Naive thymus-derived CD4-positive, alpha-beta T cell (primary cell): ENCODE measurements at regions not wholly inside any gene's neighbourhood (a gene's known extent, or its start where the extent isn't known, plus 50 kb on each side); places are given as distances from the start of the nearest gene placed in this dataset.

Experiments
- ATAC-seq: fragments of 150-1000 bp; cut with Tn5 transposase; 2 replicates; pipeline ENCODE4 v1.10.0; 2021; ENCODE audit warnings: mild to moderate bottlenecking, moderate library complexity
- CTCF ChIA-PET: fragments of 350-600 bp; sonication (Branson Sonifier 250); formaldehyde crosslinking; loops from one replicate; lab custom pipeline; 2021; ENCODE audit warnings: antibody characterized with exemption; lab: Charles Lee
- POLR2A ChIA-PET: fragments of 350-600 bp; sonication (Branson Sonifier 250); formaldehyde crosslinking; loops from one replicate; lab custom pipeline; 2021; ENCODE audit warnings: antibody characterized with exemption, inconsistent platforms; lab: Charles Lee
- DNase-seq, 9 donors: peaks; one replicate each; pipeline versions ENCODE4 v3.0.0 to v3.0.0-alpha.2; 2020 to 2022; ENCODE audit warnings: mixed read lengths in 1 of 9
- H3K27ac ChIP-seq: one replicate; pipeline ENCODE4 v1.7.0; 2013; ENCODE audit warnings: mild to moderate bottlenecking, low read depth, low read length, moderate library complexity
- H3K27me3 ChIP-seq, 2 donors: one replicate each; pipeline ENCODE4 v1.7.0; 2013; ENCODE audit warnings: low read length in 2 of 2, mild to moderate bottlenecking in 2 of 2, moderate library complexity in 2 of 2; ENCODE audit not compliant: control insufficient read depth in 2 of 2, insufficient read depth in 2 of 2
- H3K36me3 ChIP-seq, 3 experiments: 1 replicate in 2 of 3; 2 replicates in 1 of 3; pipeline ENCODE4 v1.7.0; 2013; ENCODE audit warnings: low read length in 3 of 3, mild to moderate bottlenecking in 3 of 3, moderate library complexity in 1 of 3; ENCODE audit not compliant: insufficient read depth in 3 of 3, control insufficient read depth in 2 of 3
- H3K4me1 ChIP-seq, 2 donors: one replicate each; pipeline ENCODE4 v1.7.0; 2013; ENCODE audit warnings: low read length in 2 of 2, mild to moderate bottlenecking in 2 of 2, moderate library complexity in 1 of 2; ENCODE audit not compliant: control insufficient read depth in 2 of 2, insufficient read depth in 2 of 2
- H3K4me3 ChIP-seq: 2 replicates; pipeline ENCODE4 v1.7.0; 2013; ENCODE audit warnings: mild to moderate bottlenecking, low read length
- H3K9me3 ChIP-seq, 3 experiments: 1 replicate in 2 of 3; 2 replicates in 1 of 3; pipeline ENCODE4 v1.7.0; 2013; ENCODE audit warnings: low read length in 3 of 3; ENCODE audit not compliant: control insufficient read depth in 2 of 3
- H3K27ac Mint-ChIP-seq, 9 donors: one replicate each; pipeline ENCODE4 v1.8.0; 2020 to 2022; ENCODE audit warnings: mixed read lengths in 9 of 9, mild to moderate bottlenecking in 8 of 9, moderate library complexity in 5 of 9, inconsistent platforms in 2 of 9
- H3K27me3 Mint-ChIP-seq, 5 donors: one replicate each; pipeline ENCODE4 v1.8.0; 2021 to 2022; ENCODE audit warnings: mixed read lengths in 5 of 5, mild to moderate bottlenecking in 1 of 5
- H3K36me3 Mint-ChIP-seq, 5 donors: one replicate each; pipeline ENCODE4 v1.8.0; 2020 to 2022; ENCODE audit warnings: mixed read lengths in 5 of 5, mild to moderate bottlenecking in 3 of 5, inconsistent platforms in 1 of 5
- H3K4me1 Mint-ChIP-seq, 7 donors: one replicate each; pipeline ENCODE4 v1.8.0; 2020 to 2022; ENCODE audit warnings: mixed read lengths in 7 of 7, mild to moderate bottlenecking in 3 of 7, inconsistent platforms in 1 of 7
- H3K4me3 Mint-ChIP-seq, 10 donors: one replicate each; pipeline ENCODE4 v1.8.0; 2020 to 2022; ENCODE audit warnings: mild to moderate bottlenecking in 10 of 10, mixed read lengths in 10 of 10, moderate library complexity in 6 of 10, inconsistent platforms in 2 of 10
- H3K9me3 Mint-ChIP-seq, 11 donors: one replicate each; pipeline ENCODE4 v1.8.0; 2020 to 2022; ENCODE audit warnings: mixed read lengths in 11 of 11, mild to moderate bottlenecking in 4 of 11, inconsistent platforms in 1 of 11, moderate library complexity in 1 of 11
- intact Hi-C, 2 donors: fragments of 100-400 bp; cut with micrococcal nuclease; formaldehyde crosslinking; loops; one replicate each; pipeline ENCODE4 v1.15.1; 2023

- ChIA-PET CTCF (no interaction called here), POLR2A (interaction anchor here (0.6 kb wide), 1 partner anchor 1637 kb away, joined by 3 read pairs; no protein-coding TSS in a partner anchor)
- Histone ChIP-seq H3K27ac (no peak overlapping the region), H3K4me1 (no peaks in the 10 kb centered on the region), H3K27me3 (no peaks in the 10 kb centered on the region), H3K36me3 (no peaks in the 10 kb centered on the region), H3K4me3 (no peak overlapping the region), H3K9me3 (peaks cover 0 to 9% (median 0%) of the 10 kb centered on the region in 3 experiments)
- Mint-ChIP-seq H3K27ac (no peak overlapping the region), H3K36me3 (peaks cover 0 to 6% (median 0%) of the 10 kb centered on the region in 5 donors), H3K9me3 (peaks cover 0 to 32% (median 12%) of the 10 kb centered on the region in 11 donors), H3K4me1 (no peaks in the 10 kb centered on the region), H3K27me3 (peaks cover 0 to 23% (median 9%) of the 10 kb centered on the region in 5 donors), H3K4me3 (no peak overlapping the region)
- DNase-seq = no peak
- intact Hi-C loops = no loop called here
- ATAC-seq = no peak
Measured at GRCh38 chr1:112231331-112231730, 164.7 kb upstream of the CTTNBP2NL start.

GRCh38 chr1:112232848-112233247, 163.2 kb upstream of the CTTNBP2NL start:
- H3K4me1 ChIP-seq = no peaks in the 10 kb centered on the region
- Mint-ChIP-seq H3K9me3 (peaks cover 0 to 28% (median 13%) of the 10 kb centered on the region in 11 donors), H3K4me1 (no peaks in the 10 kb centered on the region), H3K36me3 (peaks cover 0 to 1% (median 0%) of the 10 kb centered on the region in 5 donors), H3K4me3 (no peak overlapping the region), H3K27ac (no peak overlapping the region), H3K27me3 (peaks cover 0 to 23% (median 13%) of the 10 kb centered on the region in 5 donors)
- CTCF ChIA-PET = no interaction called here
- no peaks in the 10 kb centered on the region for H3K36me3 ChIP-seq
- DNase-seq (no peak), ATAC-seq (no peak)
- no peaks in the 10 kb centered on the region for H3K27me3 ChIP-seq
- H3K4me3 ChIP-seq = no peak overlapping the region
- POLR2A ChIA-PET = no interaction called here
- no peak overlapping the region for H3K27ac ChIP-seq
- peaks cover 0 to 9% (median 0%) of the 10 kb centered on the region in 3 experiments for H3K9me3 ChIP-seq
- intact Hi-C loops = no loop called here

- ChIA-PET POLR2A (no interaction called here), CTCF (no interaction called here)
- ATAC-seq (no peak), DNase-seq (no peak)
- intact Hi-C loops = no loop called here
- H3K4me1 Mint-ChIP-seq = no peaks in the 10 kb centered on the region
- Histone ChIP-seq H3K27me3 (no peaks in the 10 kb centered on the region), H3K4me3 (no peak overlapping the region), H3K9me3 (no peaks in the 10 kb centered on the region), H3K27ac (no peak overlapping the region), H3K36me3 (no peaks in the 10 kb centered on the region), H3K4me1 (no peaks in the 10 kb centered on the region)
- H3K9me3 Mint-ChIP-seq = peaks cover 0 to 19% (median 2%) of the 10 kb centered on the region in 11 donors
- no peak overlapping the region for H3K27ac Mint-ChIP-seq
- peaks cover 0 to 39% (median 23%) of the 10 kb centered on the region in 5 donors for H3K27me3 Mint-ChIP-seq
- no peaks in the 10 kb centered on the region for H3K36me3 Mint-ChIP-seq
- H3K4me3 Mint-ChIP-seq = no peak overlapping the region
Measured at GRCh38 chr1:112234710-112235109, 161.3 kb upstream of the CTTNBP2NL start.

- ChIA-PET POLR2A (interaction anchor here (0.7 kb wide), 1 partner anchor 39 kb away, joined by 3 read pairs; no protein-coding TSS in a partner anchor), CTCF (no interaction called here)
- intact Hi-C loops = no loop called here
- Mint-ChIP-seq H3K27ac (no peak overlapping the region), H3K4me3 (no peak overlapping the region), H3K4me1 (no peaks in the 10 kb centered on the region), H3K27me3 (peaks cover 0 to 33% (median 28%) of the 10 kb centered on the region in 5 donors), H3K9me3 (peaks cover 0 to 11% (median 0%) of the 10 kb centered on the region in 11 donors), H3K36me3 (no peaks in the 10 kb centered on the region)
- H3K4me1 ChIP-seq = no peaks in the 10 kb centered on the region
- no peak overlapping the region for H3K27ac ChIP-seq
- H3K27me3 ChIP-seq = no peaks in the 10 kb centered on the region
- H3K36me3 ChIP-seq = no peaks in the 10 kb centered on the region
- ATAC-seq = no peak
- DNase-seq = no peak
- H3K9me3 ChIP-seq = no peaks in the 10 kb centered on the region
- no peak overlapping the region for H3K4me3 ChIP-seq
Measured at GRCh38 chr1:112237983-112238545, 157.9 kb upstream of the CTTNBP2NL start.

DNA sequence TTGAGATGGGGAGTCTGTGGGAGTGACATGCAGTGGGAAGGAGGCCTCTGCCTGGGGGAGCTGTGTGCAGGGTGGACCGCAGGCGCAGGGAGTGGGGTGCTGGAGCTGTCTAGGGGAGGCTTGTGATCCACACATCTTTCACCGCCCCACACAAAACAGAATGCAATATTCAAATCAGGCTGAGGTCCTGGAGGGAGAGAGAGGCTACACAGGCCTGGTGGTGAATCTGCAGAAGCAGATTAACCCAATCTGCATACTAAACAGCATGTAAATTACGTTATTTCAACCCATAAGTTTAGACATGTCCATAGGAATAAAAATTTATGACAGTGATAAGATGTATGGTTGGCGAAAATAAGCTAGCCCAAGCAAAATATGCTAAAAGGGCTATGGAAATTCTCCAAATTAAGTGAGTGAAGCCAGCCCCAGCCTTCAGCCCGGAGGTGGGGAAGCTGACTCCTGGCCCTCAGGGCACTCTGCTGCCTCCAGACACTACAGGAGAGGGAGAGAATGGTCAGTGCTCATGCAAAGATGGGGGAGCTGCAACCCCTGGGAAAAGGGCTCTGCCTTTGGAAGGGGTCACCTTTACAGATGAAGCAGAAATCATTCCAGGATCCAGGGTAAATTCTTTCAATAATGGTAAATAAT, 156.2 kb upstream of the CTTNBP2NL start:
- no peaks in the 10 kb centered on the region for H3K27me3 ChIP-seq
- Mint-ChIP-seq H3K4me1 (no peaks in the 10 kb centered on the region), H3K27me3 (peaks cover 0 to 43% (median 32%) of the 10 kb centered on the region in 5 donors), H3K4me3 (no peak overlapping the region), H3K36me3 (no peaks in the 10 kb centered on the region), H3K27ac (no peak overlapping the region), H3K9me3 (peaks cover 0 to 11% (median 0%) of the 10 kb centered on the region in 11 donors)
- no peak overlapping the region for H3K4me3 ChIP-seq
- H3K36me3 ChIP-seq = no peaks in the 10 kb centered on the region
- ChIA-PET CTCF (no interaction called here), POLR2A (no interaction called here)
- no peak for ATAC-seq
- no peak for DNase-seq
- no peak overlapping the region for H3K27ac ChIP-seq
- H3K4me1 ChIP-seq = no peaks in the 10 kb centered on the region
- intact Hi-C loops = no loop called here
- H3K9me3 ChIP-seq = no peaks in the 10 kb centered on the region

GRCh38 chr1:112242470-112242869, 153.5 kb upstream of the CTTNBP2NL start:
- Histone ChIP-seq H3K9me3 (no peaks in the 10 kb centered on the region), H3K4me1 (no peaks in the 10 kb centered on the region), H3K4me3 (no peak overlapping the region), H3K27ac (no peak overlapping the region), H3K27me3 (no peaks in the 10 kb centered on the region), H3K36me3 (no peaks in the 10 kb centered on the region)
- Mint-ChIP-seq H3K9me3 (peaks cover 0 to 11% (median 0%) of the 10 kb centered on the region in 11 donors), H3K27ac (no peak overlapping the region), H3K4me1 (no peaks in the 10 kb centered on the region), H3K36me3 (no peaks in the 10 kb centered on the region), H3K4me3 (no peak overlapping the region), H3K27me3 (peaks cover 1 to 38% (median 29%) of the 10 kb centered on the region in 5 donors)
- intact Hi-C loops = no loop called here
- ChIA-PET POLR2A (no interaction called here), CTCF (no interaction called here)
- ATAC-seq = no peak
- DNase-seq = no peak

GRCh38 chr1:112244131-112244530, 151.9 kb upstream of the CTTNBP2NL start:
- no peak for ATAC-seq
- H3K4me3 Mint-ChIP-seq = no peak overlapping the region
- no peak overlapping the region for H3K27ac ChIP-seq
- CTCF ChIA-PET = no interaction called here
- no peaks in the 10 kb centered on the region for H3K36me3 ChIP-seq
- H3K27ac Mint-ChIP-seq = no peak overlapping the region
- H3K9me3 Mint-ChIP-seq = peaks cover 0 to 4% (median 0%) of the 10 kb centered on the region in 11 donors
- POLR2A ChIA-PET = no interaction called here
- no peaks in the 10 kb centered on the region for H3K4me1 ChIP-seq
- no peaks in the 10 kb centered on the region for H3K9me3 ChIP-seq
- no peak overlapping the region for H3K4me3 ChIP-seq
- H3K36me3 Mint-ChIP-seq = no peaks in the 10 kb centered on the region
- no peaks in the 10 kb centered on the region for H3K27me3 ChIP-seq
- intact Hi-C loops = no loop called here
- no peaks in the 10 kb centered on the region for H3K4me1 Mint-ChIP-seq
- peaks cover 4 to 36% (median 17%) of the 10 kb centered on the region in 5 donors for H3K27me3 Mint-ChIP-seq
- DNase-seq = no peak
